ENCODE measurements at regions not wholly inside any gene's neighbourhood (a gene's known extent, or its start where the extent isn't known, plus 50 kb on each side); places are given as distances from the start of the nearest gene placed in this dataset.

- Histone ChIP-seq H3K9me3 (ENCODE audit: insufficient read depth, low read length) (no peaks in the 10 kb centered on the region), H3K9ac (ENCODE audit: insufficient read length, low read depth) (no peak overlapping the region), H3K36me3 (ENCODE audit: insufficient read depth, insufficient read length, low read length) (no peaks in the 10 kb centered on the region), H3K4me3 (ENCODE audit: insufficient read length, low read depth) (no peak overlapping the region), H3K4me1 (ENCODE audit: insufficient read depth, insufficient read length) (no peaks in the 10 kb centered on the region), H3K27me3 (ENCODE audit: insufficient read depth, insufficient read length) (no peaks in the 10 kb centered on the region)
- no peak for TF ChIP-seq YY1 (IDR thresholded peaks at IDR 0.05; ENCODE audit: insufficient read depth, insufficient read length)
- no peak for TF ChIP-seq ZNF274 (IDR thresholded peaks at IDR 0.05; ENCODE audit: low read depth, low read length)
- TF ChIP-seq SUZ12 (IDR thresholded peaks at IDR 0.05; ENCODE audit: extremely low read depth, insufficient read depth, insufficient read length): no peak
- no peak for DNase-seq (ENCODE audit: low read depth, low spot score)
Observed at GRCh38 chr10:64148607-64149006, 627.4 kb downstream of the REEP3 start.

- TF ChIP-seq ZNF274 (IDR thresholded peaks at IDR 0.05; ENCODE audit: low read depth, low read length): no peak
- no peak for TF ChIP-seq SUZ12 (IDR thresholded peaks at IDR 0.05; ENCODE audit: extremely low read depth, insufficient read depth, insufficient read length)
- no peak for TF ChIP-seq YY1 (IDR thresholded peaks at IDR 0.05; ENCODE audit: insufficient read depth, insufficient read length)
- H3K4me3 ChIP-seq (ENCODE audit: insufficient read length, low read depth): no peak overlapping the region
- no peak overlapping the region for H3K9ac ChIP-seq (ENCODE audit: insufficient read length, low read depth)
- no peaks in the 10 kb centered on the region for H3K9me3 ChIP-seq (ENCODE audit: insufficient read depth, low read length)
- no peak for DNase-seq (ENCODE audit: low read depth, low spot score)
- H3K36me3 ChIP-seq (ENCODE audit: insufficient read depth, insufficient read length, low read length): no peaks in the 10 kb centered on the region
- no peaks in the 10 kb centered on the region for H3K4me1 ChIP-seq (ENCODE audit: insufficient read depth, insufficient read length)
- H3K27me3 ChIP-seq (ENCODE audit: insufficient read depth, insufficient read length): no peaks in the 10 kb centered on the region
Observed at GRCh38 chr10:64156166-64156565, 635.0 kb downstream of the REEP3 start.

- no peak for DNase-seq (ENCODE audit: low read depth, low spot score)
- Histone ChIP-seq H3K4me1 (ENCODE audit: insufficient read depth, insufficient read length) (no peaks in the 10 kb centered on the region), H3K4me3 (ENCODE audit: insufficient read length, low read depth) (no peak overlapping the region), H3K36me3 (ENCODE audit: insufficient read depth, insufficient read length, low read length) (no peaks in the 10 kb centered on the region), H3K27me3 (ENCODE audit: insufficient read depth, insufficient read length) (no peaks in the 10 kb centered on the region), H3K9me3 (ENCODE audit: insufficient read depth, low read length) (no peaks in the 10 kb centered on the region), H3K9ac (ENCODE audit: insufficient read length, low read depth) (no peak overlapping the region)
- TF ChIP-seq YY1 (IDR thresholded peaks at IDR 0.05; ENCODE audit: insufficient read depth, insufficient read length) (no peak), SUZ12 (IDR thresholded peaks at IDR 0.05; ENCODE audit: extremely low read depth, insufficient read depth, insufficient read length) (no peak), ZNF274 (IDR thresholded peaks at IDR 0.05; ENCODE audit: low read depth, low read length) (no peak)
Observed at GRCh38 chr10:64158551-64158950, 637.4 kb downstream of the REEP3 start.

GRCh38 chr10:64159910-64160872, 639.0 kb downstream of the REEP3 start:
- H3K9ac ChIP-seq (ENCODE audit: insufficient read length, low read depth): no peak overlapping the region
- no peaks in the 10 kb centered on the region for H3K9me3 ChIP-seq (ENCODE audit: insufficient read depth, low read length)
- TF ChIP-seq ZNF274 (IDR thresholded peaks at IDR 0.05; ENCODE audit: low read depth, low read length) (no peak), SUZ12 (IDR thresholded peaks at IDR 0.05; ENCODE audit: extremely low read depth, insufficient read depth, insufficient read length) (no peak), YY1 (IDR thresholded peaks at IDR 0.05; ENCODE audit: insufficient read depth, insufficient read length) (no peak)
- H3K27me3 ChIP-seq (ENCODE audit: insufficient read depth, insufficient read length): no peaks in the 10 kb centered on the region
- H3K4me3 ChIP-seq (ENCODE audit: insufficient read length, low read depth): no peak overlapping the region
- DNase-seq (ENCODE audit: low read depth, low spot score): no peak
- no peaks in the 10 kb centered on the region for H3K4me1 ChIP-seq (ENCODE audit: insufficient read depth, insufficient read length)
- no peaks in the 10 kb centered on the region for H3K36me3 ChIP-seq (ENCODE audit: insufficient read depth, insufficient read length, low read length)

- Histone ChIP-seq H3K4me1 (ENCODE audit: insufficient read depth, insufficient read length) (no peaks in the 10 kb centered on the region), H3K9me3 (ENCODE audit: insufficient read depth, low read length) (no peaks in the 10 kb centered on the region), H3K4me3 (ENCODE audit: insufficient read length, low read depth) (no peak overlapping the region), H3K9ac (ENCODE audit: insufficient read length, low read depth) (no peak overlapping the region), H3K27me3 (ENCODE audit: insufficient read depth, insufficient read length) (no peaks in the 10 kb centered on the region), H3K36me3 (ENCODE audit: insufficient read depth, insufficient read length, low read length) (no peaks in the 10 kb centered on the region)
- no peak for DNase-seq (ENCODE audit: low read depth, low spot score)
- no peak for TF ChIP-seq SUZ12 (IDR thresholded peaks at IDR 0.05; ENCODE audit: extremely low read depth, insufficient read depth, insufficient read length)
- TF ChIP-seq YY1 (IDR thresholded peaks at IDR 0.05; ENCODE audit: insufficient read depth, insufficient read length): no peak
- no peak for TF ChIP-seq ZNF274 (IDR thresholded peaks at IDR 0.05; ENCODE audit: low read depth, low read length)
Observed at GRCh38 chr10:64170791-64171190, 649.6 kb downstream of the REEP3 start.

- no peak for DNase-seq (ENCODE audit: low read depth, low spot score)
- Histone ChIP-seq H3K4me3 (ENCODE audit: insufficient read length, low read depth) (no peak overlapping the region), H3K9ac (ENCODE audit: insufficient read length, low read depth) (no peak overlapping the region), H3K4me1 (ENCODE audit: insufficient read depth, insufficient read length) (no peaks in the 10 kb centered on the region), H3K9me3 (ENCODE audit: insufficient read depth, low read length) (no peaks in the 10 kb centered on the region), H3K27me3 (ENCODE audit: insufficient read depth, insufficient read length) (no peaks in the 10 kb centered on the region), H3K36me3 (ENCODE audit: insufficient read depth, insufficient read length, low read length) (no peaks in the 10 kb centered on the region)
- no peak for TF ChIP-seq SUZ12 (IDR thresholded peaks at IDR 0.05; ENCODE audit: extremely low read depth, insufficient read depth, insufficient read length)
- TF ChIP-seq YY1 (IDR thresholded peaks at IDR 0.05; ENCODE audit: insufficient read depth, insufficient read length): no peak
- TF ChIP-seq ZNF274 (IDR thresholded peaks at IDR 0.05; ENCODE audit: low read depth, low read length): no peak
Observed at GRCh38 chr10:64173826-64174225, 652.6 kb downstream of the REEP3 start.

GRCh38 chr10:64174666-64175255, 653.6 kb downstream of the REEP3 start:
- H3K27me3 ChIP-seq (ENCODE audit: insufficient read depth, insufficient read length): no peaks in the 10 kb centered on the region
- no peaks in the 10 kb centered on the region for H3K36me3 ChIP-seq (ENCODE audit: insufficient read depth, insufficient read length, low read length)
- no peak for DNase-seq (ENCODE audit: low read depth, low spot score)
- no peaks in the 10 kb centered on the region for H3K9me3 ChIP-seq (ENCODE audit: insufficient read depth, low read length)
- no peaks in the 10 kb centered on the region for H3K4me1 ChIP-seq (ENCODE audit: insufficient read depth, insufficient read length)
- no peak for TF ChIP-seq ZNF274 (IDR thresholded peaks at IDR 0.05; ENCODE audit: low read depth, low read length)
- no peak for TF ChIP-seq YY1 (IDR thresholded peaks at IDR 0.05; ENCODE audit: insufficient read depth, insufficient read length)
- no peak for TF ChIP-seq SUZ12 (IDR thresholded peaks at IDR 0.05; ENCODE audit: extremely low read depth, insufficient read depth, insufficient read length)
- no peak overlapping the region for H3K9ac ChIP-seq (ENCODE audit: insufficient read length, low read depth)
- H3K4me3 ChIP-seq (ENCODE audit: insufficient read length, low read depth): no peak overlapping the region

All from NT2/D1 (cell line).